BLaER1 treated with 17β-estradiol and CSF1 and Interleukin-3, amounts not matched to agents 10 nM and 100 nM (cell line): ENCODE measurements at regions not wholly inside any gene's neighbourhood (a gene's known extent, or its start where the extent isn't known, plus 50 kb on each side); places are given as distances from the start of the nearest gene placed in this dataset.
A peak's percentile ranks its signal among the peaks of the same experiment; 100 is the strongest.

ENCODE experiments used
- H3K27ac ChIP-seq, 11 experiments: shearing (Covaris generic); formaldehyde crosslinking; 2 replicates each; pipeline ENCODE4 v1.8.1; 2022
- H3K27me3 ChIP-seq, 11 experiments: shearing (Covaris generic); formaldehyde crosslinking; 2 replicates each; pipeline ENCODE4 v1.8.1; 2022
- H3K36me3 ChIP-seq, 11 experiments: shearing (Covaris generic); formaldehyde crosslinking; 2 replicates each; pipeline ENCODE4 v1.8.1; 2022
- H3K4me1 ChIP-seq, 10 experiments: shearing (Covaris generic); formaldehyde crosslinking; 2 replicates each; pipeline ENCODE4 v1.8.1; 2022
- H3K4me2 ChIP-seq, 11 experiments: shearing (Covaris generic); formaldehyde crosslinking; 2 replicates each; pipeline ENCODE4 v1.8.1; 2022
- H3K4me3 ChIP-seq, 10 experiments: shearing (Covaris generic); formaldehyde crosslinking; 2 replicates each; pipeline ENCODE4 v1.8.1; 2022
- H3K9ac ChIP-seq, 11 experiments: shearing (Covaris generic); formaldehyde crosslinking; 2 replicates each; pipeline ENCODE4 v1.8.1; 2022
- H3K9me3 ChIP-seq, 11 experiments: shearing (Covaris generic); formaldehyde crosslinking; replicated peaks in 1 of 11; 2 replicates each; pipeline ENCODE4 v1.8.1; 2022
- H4K20me1 ChIP-seq, 11 experiments: shearing (Covaris generic); formaldehyde crosslinking; 2 replicates each; pipeline ENCODE4 v1.8.1; 2022
- Cebpa-rat ChIP-seq, 11 experiments: shearing (Covaris generic); IDR thresholded peaks; 2 replicates each; pipeline ENCODE4 v1.8.1; 2022

GRCh38 chr1:55313903-55314302, 98.7 kb upstream of the USP24 start:
- H3K9me3 ChIP-seq: 0 out of 22 replicates have a peak, but pooled peaks cover 0 to 6% (median 0%) of the 10 kb centered on the region in 11 experiments
- TF ChIP-seq Cebpa-rat (IDR thresholded peaks at IDR 0.05): no peak

GRCh38 chr1:55311979-55312378, 96.8 kb upstream of the USP24 start:
- no peaks in the 10 kb centered on the region for H3K36me3 ChIP-seq
- peaks cover 0 to 7% (median under 1%) of the 10 kb centered on the region in 11 experiments; a peak in 3 of 22 replicates for H3K9me3 ChIP-seq
- H4K20me1 ChIP-seq: peaks cover 0 to 5% (median 0%) of the 10 kb centered on the region in 11 experiments; a peak in 1 of 22 replicates
- H3K4me1 ChIP-seq: peaks cover 29 to 52% (median 37%) of the 10 kb centered on the region in 10 experiments
- no peak overlapping the region for H3K4me3 ChIP-seq
- H3K9ac ChIP-seq: no peak overlapping the region
- TF ChIP-seq Cebpa-rat (IDR thresholded peaks at IDR 0.05): no peak
- H3K27me3 ChIP-seq: no peaks in the 10 kb centered on the region
- peak overlapping the region in 2 of 11 experiments; percentile 69 to 74; a peak in 2 of 22 replicates for H3K4me2 ChIP-seq
- no peak overlapping the region for H3K27ac ChIP-seq

More at GRCh38 chr1:55313903-55314302, 98.7 kb upstream of the USP24 start:
- no peak overlapping the region for H3K4me2 ChIP-seq
- H3K27ac ChIP-seq: no peak overlapping the region
- H3K27me3 ChIP-seq: no peaks in the 10 kb centered on the region
- H4K20me1 ChIP-seq: peaks cover 0 to 5% (median 0%) of the 10 kb centered on the region in 11 experiments; a peak in 1 of 22 replicates
- H3K9ac ChIP-seq: no peak overlapping the region
- H3K4me1 ChIP-seq: peaks cover 44 to 62% (median 52%) of the 10 kb centered on the region in 10 experiments
- no peaks in the 10 kb centered on the region for H3K36me3 ChIP-seq
- no peak overlapping the region for H3K4me3 ChIP-seq

GRCh38 chr1:55311057-55311641, 96.0 kb upstream of the USP24 start:
- Histone ChIP-seq H3K36me3 (no peaks in the 10 kb centered on the region), H3K4me1 (peaks cover 20 to 43% (median 29%) of the 10 kb centered on the region in 10 experiments), H3K27ac (peak overlapping the region in 1 of 11 experiments; percentile 6; a peak in 1 of 22 replicates), H3K9ac (no peak overlapping the region), H3K4me3 (no peak overlapping the region), H4K20me1 (peaks cover 0 to 5% (median 0%) of the 10 kb centered on the region in 11 experiments; a peak in 1 of 22 replicates), H3K4me2 (peak overlapping the region in 10 of 11 experiments; percentile 35 to 74 (median 59); a peak in 19 of 22 replicates), H3K9me3 (peaks cover 0 to 15% (median 6%) of the 10 kb centered on the region in 11 experiments; a peak in 8 of 22 replicates), H3K27me3 (no peaks in the 10 kb centered on the region)
- no peak for TF ChIP-seq Cebpa-rat (IDR thresholded peaks at IDR 0.05)

- H3K27me3 ChIP-seq: no peaks in the 10 kb centered on the region
- H4K20me1 ChIP-seq: peaks cover 0 to 5% (median 0%) of the 10 kb centered on the region in 11 experiments; a peak in 1 of 22 replicates
- peaks cover 0 to 16% (median 6%) of the 10 kb centered on the region in 11 experiments; a peak in 8 of 22 replicates for H3K9me3 ChIP-seq
- no peak overlapping the region for H3K9ac ChIP-seq
- H3K4me2 ChIP-seq: peak overlapping the region; percentile 16 to 74 (median 57); a peak in 20 of 22 replicates
- H3K36me3 ChIP-seq: no peaks in the 10 kb centered on the region
- peak overlapping the region in 1 of 11 experiments; percentile 6; a peak in 2 of 22 replicates for H3K27ac ChIP-seq
- H3K4me3 ChIP-seq: no peak overlapping the region
- TF ChIP-seq Cebpa-rat (IDR thresholded peaks at IDR 0.05): no peak
- peaks cover 21 to 41% (median 29%) of the 10 kb centered on the region in 10 experiments for H3K4me1 ChIP-seq
These were observed 95.4 kb upstream of the USP24 start for GRCh38 chr1:55310505-55310971.

GRCh38 chr1:55309786-55310504, 94.8 kb upstream of the USP24 start:
- peaks cover 0 to 16% (median 6%) of the 10 kb centered on the region in 11 experiments; a peak in 8 of 22 replicates for H3K9me3 ChIP-seq
- H3K4me2 ChIP-seq: peak overlapping the region; percentile 16 to 74 (median 57); a peak in 20 of 22 replicates
- TF ChIP-seq Cebpa-rat (IDR thresholded peaks at IDR 0.05): no peak
- no peak overlapping the region; a peak in 2 of 22 replicates for H3K27ac ChIP-seq
- no peak overlapping the region for H3K4me3 ChIP-seq
- H4K20me1 ChIP-seq: peaks cover 0 to 5% (median 0%) of the 10 kb centered on the region in 11 experiments; a peak in 1 of 22 replicates
- H3K4me1 ChIP-seq: peaks cover 27 to 41% (median 34%) of the 10 kb centered on the region in 10 experiments
- H3K27me3 ChIP-seq: no peaks in the 10 kb centered on the region
- H3K9ac ChIP-seq: no peak overlapping the region
- H3K36me3 ChIP-seq: no peaks in the 10 kb centered on the region

- no peaks in the 10 kb centered on the region for H3K36me3 ChIP-seq
- H3K9me3 ChIP-seq: peaks cover 0 to 10% (median 6%) of the 10 kb centered on the region in 11 experiments; a peak in 8 of 22 replicates
- H3K4me1 ChIP-seq: peaks cover 31 to 47% (median 42%) of the 10 kb centered on the region in 10 experiments
- TF ChIP-seq Cebpa-rat (IDR thresholded peaks at IDR 0.05): no peak
- H3K27me3 ChIP-seq: no peaks in the 10 kb centered on the region
- H4K20me1 ChIP-seq: peaks cover 0 to 5% (median 0%) of the 10 kb centered on the region in 11 experiments; a peak in 2 of 22 replicates
- H3K27ac ChIP-seq: peak overlapping the region in 2 of 11 experiments; percentile 9 to 21; a peak in 3 of 22 replicates
- H3K4me3 ChIP-seq: no peak overlapping the region
- peak overlapping the region in 6 of 11 experiments; percentile 10 to 74 (median 49); a peak in 12 of 22 replicates for H3K4me2 ChIP-seq
- H3K9ac ChIP-seq: no peak overlapping the region
These were observed 93.9 kb upstream of the USP24 start for GRCh38 chr1:55309053-55309452.

GRCh38 chr1:55305735-55306134, 90.6 kb upstream of the USP24 start:
- Histone ChIP-seq H4K20me1 (peaks cover 0 to 1% (median 0%) of the 10 kb centered on the region in 11 experiments; a peak in 2 of 22 replicates), H3K27ac (no peak overlapping the region), H3K9me3 (peaks cover 0 to 10% (median 6%) of the 10 kb centered on the region in 11 experiments; a peak in 8 of 22 replicates), H3K27me3 (peaks cover 0 to 3% (median 0%) of the 10 kb centered on the region in 11 experiments; a peak in 2 of 22 replicates), H3K4me2 (peak overlapping the region in 6 of 11 experiments; percentile 70 to 81 (median 77); a peak in 9 of 22 replicates), H3K4me1 (peaks cover 24 to 72% (median 66%) of the 10 kb centered on the region in 10 experiments), H3K36me3 (no peaks in the 10 kb centered on the region), H3K9ac (no peak overlapping the region), H3K4me3 (no peak overlapping the region)
- no peak for TF ChIP-seq Cebpa-rat (IDR thresholded peaks at IDR 0.05)

GRCh38 chr1:55304229-55304740, 89.1 kb upstream of the USP24 start:
- Histone ChIP-seq H3K4me1 (peaks cover 9 to 74% (median 67%) of the 10 kb centered on the region in 10 experiments), H3K9ac (no peak overlapping the region), H4K20me1 (no peaks in the 10 kb centered on the region; a peak in 1 of 22 replicates), H3K4me2 (peak overlapping the region in 9 of 11 experiments; percentile 8 to 81 (median 70); a peak in 16 of 22 replicates), H3K4me3 (no peak overlapping the region), H3K36me3 (no peaks in the 10 kb centered on the region), H3K27ac (no peak overlapping the region), H3K27me3 (peaks cover 0 to 7% (median 0%) of the 10 kb centered on the region in 11 experiments; a peak in 2 of 22 replicates), H3K9me3 (peaks cover 0 to 13% (median 7%) of the 10 kb centered on the region in 11 experiments; a peak in 8 of 22 replicates)
- no peak for TF ChIP-seq Cebpa-rat (IDR thresholded peaks at IDR 0.05)
